Kidney tubule cell (primary cell): ENCODE measurements at regions not wholly inside any gene's neighbourhood (a gene's known extent, or its start where the extent isn't known, plus 50 kb on each side); places are given as distances from the start of the nearest gene placed in this dataset.

Experiments used
- DNase-seq: peaks from one replicate; pipeline ENCODE4 v3.0.0-alpha.2; 2018; ENCODE audit warnings: low spot score

- no peak for DNase-seq
Measured at GRCh38 chr5:167786871-167787578, 504.4 kb upstream of the WWC1 start.

- DNase-seq = no peak
Measured at GRCh38 chr5:167790045-167790444, 501.4 kb upstream of the WWC1 start.

- no peak for DNase-seq
Measured at GRCh38 chr5:167790462-167791260, 500.8 kb upstream of the WWC1 start.

GRCh38 chr5:167792514-167792913 is 498.9 kb upstream of the WWC1 start:
- DNase-seq = no peak

- DNase-seq = no peak
Measured at GRCh38 chr5:167793700-167794099, 497.7 kb upstream of the WWC1 start.

GRCh38 chr5:167794121-167794520 is 497.3 kb upstream of the WWC1 start:
- no peak for DNase-seq

- no peak for DNase-seq
Measured at GRCh38 chr5:167796672-167797071, 494.8 kb upstream of the WWC1 start.

- no peak for DNase-seq
Measured at GRCh38 chr5:167797933-167798332, 493.5 kb upstream of the WWC1 start.

- DNase-seq = no peak
Measured at GRCh38 chr5:167798448-167798847, 493.0 kb upstream of the WWC1 start.

- no peak for DNase-seq
Measured at GRCh38 chr5:167800427-167800826, 491.0 kb upstream of the WWC1 start.

GRCh38 chr5:167801999-167802398 is 489.4 kb upstream of the WWC1 start:
- no peak for DNase-seq

GRCh38 chr5:167802755-167803431 is 488.6 kb upstream of the WWC1 start:
- peak; percentile 65 for DNase-seq

- peak; percentile 54 for DNase-seq
Measured at GRCh38 chr5:167804512-167805220, 486.8 kb upstream of the WWC1 start.

GRCh38 chr5:167810573-167810972 is 480.9 kb upstream of the WWC1 start:
- no peak for DNase-seq

- peak; percentile 24 for DNase-seq
Measured at GRCh38 chr5:167812871-167813270, 478.6 kb upstream of the WWC1 start.

GRCh38 chr5:167813389-167813788 is 478.1 kb upstream of the WWC1 start:
- peak; percentile 33 for DNase-seq

- DNase-seq = no peak
Measured at GRCh38 chr5:167814040-167814439, 477.4 kb upstream of the WWC1 start.

GRCh38 chr5:167814828-167815227 is 476.6 kb upstream of the WWC1 start:
- DNase-seq = peak; percentile 99

- no peak for DNase-seq
Measured at GRCh38 chr5:167816354-167816753, 475.1 kb upstream of the WWC1 start.

GRCh38 chr5:167816864-167817263 is 474.6 kb upstream of the WWC1 start:
- DNase-seq = no peak

GRCh38 chr5:167819406-167819805 is 472.0 kb upstream of the WWC1 start:
- peak; percentile 32 for DNase-seq
